ENCODE measurements at regions not wholly inside any gene's neighbourhood (a gene's known extent, or its start where the extent isn't known, plus 50 kb on each side); places are given as distances from the start of the nearest gene placed in this dataset.

- DNase-seq (ENCODE audit: low read depth in 3 of 3, low spot score in 1 of 3) = no peak
Observed at GRCh38 chr15:59953392-59953883, 50.7 kb upstream of the FOXB1 start.

DNA sequence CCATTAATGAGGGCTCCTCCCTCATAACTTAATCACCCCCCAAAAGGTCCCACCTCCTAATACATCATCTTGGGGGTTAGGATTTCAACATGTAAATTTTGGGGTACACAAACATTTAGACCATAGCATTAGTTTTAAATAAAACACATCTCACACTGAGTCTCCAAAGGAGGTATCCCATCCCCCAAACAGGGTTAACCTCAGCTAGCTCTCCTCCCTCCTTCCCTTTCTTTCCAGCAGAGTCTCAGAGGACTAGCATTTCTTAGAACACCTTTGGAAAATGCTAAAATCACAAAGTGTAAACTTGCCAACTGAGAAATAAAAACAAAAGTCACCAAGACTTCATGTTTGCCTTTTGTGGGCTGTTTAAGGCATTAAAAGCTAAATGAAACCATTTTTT, 51.2 kb upstream of the FOXB1 start:
- no peak for DNase-seq (ENCODE audit: low read depth in 3 of 3, low spot score in 1 of 3)

DNA sequence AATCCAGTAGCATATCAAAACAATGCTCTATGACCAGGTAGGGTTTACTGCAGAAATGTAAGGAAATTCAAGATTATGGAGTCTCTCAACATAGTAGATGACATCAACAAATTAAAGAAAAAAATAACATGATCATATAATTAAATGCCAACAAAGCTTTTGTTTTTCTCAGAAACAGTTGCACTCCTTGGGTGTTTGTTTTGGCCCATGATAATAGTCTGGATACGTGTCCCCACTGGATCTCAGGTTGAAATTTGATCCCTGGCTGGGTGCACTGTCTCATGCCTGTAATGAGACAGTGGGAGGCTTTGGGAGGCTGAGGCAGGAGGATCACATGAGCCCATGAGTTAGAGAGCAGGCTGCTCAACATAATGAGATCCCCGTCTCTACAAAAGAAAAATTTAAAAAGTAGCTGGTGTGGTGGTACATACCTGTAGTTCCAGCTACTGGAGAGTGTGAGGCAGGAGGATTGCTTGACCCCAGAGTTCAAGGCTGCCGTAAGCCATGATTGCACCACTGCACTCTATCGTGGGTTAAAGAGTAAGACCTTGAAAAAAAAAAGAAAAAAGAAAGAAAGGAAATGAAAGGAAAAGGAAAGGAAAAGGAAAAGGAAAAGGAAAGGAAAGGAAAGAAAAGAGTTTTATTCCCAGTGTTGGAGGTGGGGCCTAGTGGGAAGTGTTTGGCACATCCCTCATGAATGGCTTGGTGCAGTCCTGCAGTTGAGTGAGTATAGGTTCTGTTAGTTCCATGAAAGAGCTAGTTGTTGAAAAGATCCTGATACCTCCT, 53.3 kb upstream of the FOXB1 start:
- DNase-seq (ENCODE audit: low read depth in 3 of 3, low spot score in 1 of 3) = no peak

GRCh38 chr15:59948924-59949613, 55.0 kb upstream of the FOXB1 start:
- DNase-seq (ENCODE audit: low read depth in 3 of 3, low spot score in 1 of 3) = no peak

GRCh38 chr15:59946084-59946483, 58.0 kb upstream of the FOXB1 start:
- DNase-seq (ENCODE audit: low read depth in 3 of 3, low spot score in 1 of 3) = no peak

DNA sequence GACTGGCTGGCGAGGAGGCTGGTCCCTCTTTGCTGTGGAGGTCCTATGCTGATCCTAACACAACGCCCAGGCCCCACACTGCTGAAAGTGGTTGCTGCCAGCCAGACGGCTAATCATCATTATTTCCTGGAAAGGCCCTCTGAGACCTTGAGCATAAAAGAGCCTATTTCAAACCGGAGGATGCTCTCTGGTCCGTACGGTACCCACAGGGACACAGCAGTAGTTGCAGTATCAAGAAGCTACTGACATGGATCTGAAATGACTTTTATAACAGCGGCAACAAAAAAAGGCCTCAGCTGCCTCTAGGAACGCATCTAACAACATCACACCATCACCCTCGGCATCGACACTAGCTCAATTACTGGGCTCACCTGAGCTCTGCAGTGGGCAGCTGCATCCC, 59.1 kb upstream of the FOXB1 start:
- no peak for DNase-seq (ENCODE audit: low read depth in 3 of 3, low spot score in 1 of 3)

- DNase-seq (ENCODE audit: low read depth in 3 of 3, low spot score in 1 of 3) = no peak
Observed at GRCh38 chr15:59941612-59942011, 62.5 kb upstream of the FOXB1 start.

GRCh38 chr15:59940928-59941327, 63.2 kb upstream of the FOXB1 start:
- no peak for DNase-seq (ENCODE audit: low read depth in 3 of 3, low spot score in 1 of 3)

GRCh38 chr15:59940456-59940855, 63.7 kb upstream of the FOXB1 start:
- no peak for DNase-seq (ENCODE audit: low read depth in 3 of 3, low spot score in 1 of 3)

DNA sequence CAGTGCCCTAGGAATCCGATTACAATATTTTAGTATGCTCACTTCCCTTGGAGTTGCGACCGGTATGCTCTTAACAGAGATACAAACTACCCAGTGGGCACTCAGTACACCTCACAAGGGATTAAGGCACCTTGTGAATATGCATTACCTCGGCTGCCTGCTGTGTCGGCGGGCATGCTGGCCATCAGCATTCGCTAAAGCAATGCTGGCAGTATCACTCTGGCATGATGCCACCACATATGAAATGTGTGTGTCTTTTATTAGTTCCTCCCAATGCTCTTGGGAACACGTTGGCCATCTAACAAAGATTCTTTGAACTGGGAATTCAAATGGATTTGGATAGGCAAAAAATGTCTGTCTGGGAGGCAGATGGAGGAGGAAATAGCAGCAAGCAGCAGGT, 67.4 kb upstream of the FOXB1 start:
- no peak for DNase-seq (ENCODE audit: low read depth in 3 of 3, low spot score in 1 of 3)

- DNase-seq (ENCODE audit: low read depth in 3 of 3, low spot score in 1 of 3) = no peak
Observed at GRCh38 chr15:59933607-59934006, 70.5 kb upstream of the FOXB1 start.

GRCh38 chr15:59931646-59932261, 72.4 kb upstream of the FOXB1 start:
- no peak for DNase-seq (ENCODE audit: low read depth in 3 of 3, low spot score in 1 of 3)

- no peak for DNase-seq (ENCODE audit: low read depth in 3 of 3, low spot score in 1 of 3)
Observed at GRCh38 chr15:59924812-59925522, 79.1 kb upstream of the FOXB1 start.

DNA sequence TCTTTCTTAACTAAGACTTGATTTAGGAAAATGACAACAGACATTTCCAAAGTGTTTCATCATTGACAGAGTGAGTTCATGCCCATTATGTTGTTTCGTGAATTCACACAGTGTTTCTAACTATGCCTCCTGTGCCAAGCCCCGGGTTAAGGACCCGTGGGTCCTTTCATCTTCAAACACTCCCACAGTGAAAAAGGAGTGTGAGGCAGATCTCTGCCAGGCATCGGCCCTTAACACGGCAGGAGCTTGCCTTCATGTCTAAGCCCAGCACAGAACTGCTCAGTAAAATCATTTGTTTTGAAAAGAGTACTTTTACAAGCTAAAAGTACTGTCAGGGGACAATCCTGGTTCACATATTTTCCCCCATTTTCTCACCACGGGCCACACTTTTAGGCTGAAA, 80.0 kb upstream of the FOXB1 start:
- DNase-seq (ENCODE audit: low read depth in 3 of 3, low spot score in 1 of 3) = no peak

DNA sequence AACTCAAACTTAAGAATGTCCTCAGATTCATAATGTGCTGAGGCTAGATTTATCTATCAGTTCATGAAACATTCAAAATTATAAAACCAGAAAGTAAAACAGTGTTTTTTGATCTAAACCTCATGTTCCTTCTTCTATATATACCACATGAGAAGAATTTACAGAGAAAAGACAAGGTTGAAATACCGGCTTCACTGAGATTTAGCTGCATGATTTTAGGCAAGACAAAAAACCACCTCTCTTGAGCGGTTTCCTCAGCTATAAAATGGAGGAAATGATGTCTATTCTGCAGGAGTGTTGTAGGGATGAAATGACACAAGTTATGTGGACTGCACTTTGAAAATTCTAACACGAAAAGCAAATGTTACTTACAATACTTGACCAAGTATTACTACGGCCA, 80.6 kb upstream of the FOXB1 start:
- DNase-seq (ENCODE audit: low read depth in 3 of 3, low spot score in 1 of 3) = no peak

DNA sequence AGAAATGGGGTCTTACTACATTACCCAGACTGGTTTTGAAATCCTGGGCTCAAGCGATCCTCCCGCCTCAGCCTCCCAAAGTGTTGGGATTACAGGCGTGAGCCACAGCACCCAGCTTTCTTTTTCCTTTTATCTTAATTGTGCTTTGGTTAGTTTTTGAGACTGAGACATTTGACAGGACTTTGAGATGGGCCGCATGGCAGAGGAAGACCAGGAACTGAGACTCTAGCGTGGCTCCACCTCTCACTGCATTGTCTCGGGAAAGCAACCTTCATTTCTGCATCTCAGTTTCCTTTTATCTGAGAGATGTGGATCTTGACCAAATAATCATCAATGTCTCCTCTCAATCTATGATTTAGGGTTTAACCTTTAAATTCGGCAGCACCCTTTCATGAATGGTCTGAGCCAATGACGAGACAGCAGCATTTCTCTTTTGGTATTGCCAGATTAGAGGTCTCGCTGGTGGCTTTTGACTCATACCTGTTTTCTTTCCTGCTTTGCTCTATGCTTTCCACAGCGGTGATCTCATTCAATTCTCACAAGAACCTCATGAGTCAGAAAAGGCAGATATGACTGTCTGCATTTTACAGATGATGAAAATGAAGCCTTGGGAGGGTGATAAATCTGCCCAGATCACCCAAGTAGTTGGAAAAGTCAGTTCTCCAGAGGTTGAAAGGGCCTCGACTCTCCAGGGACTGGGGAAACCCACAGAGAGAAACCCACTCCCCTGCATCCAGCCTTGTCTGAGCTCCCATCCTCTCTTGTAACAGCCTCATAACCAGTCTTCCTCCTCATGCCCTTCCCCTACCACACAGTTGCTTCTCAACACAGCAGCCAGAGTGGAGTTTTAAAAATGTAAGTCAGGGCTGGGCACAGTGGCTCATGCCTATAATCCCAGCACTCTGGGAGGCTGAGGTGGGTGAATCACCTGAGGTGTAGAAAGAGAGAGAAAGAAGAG, 84.8 kb upstream of the FOXB1 start:
- DNase-seq (ENCODE audit: low read depth in 3 of 3, low spot score in 1 of 3) = peak in 2 of 3 donors; percentile 8 to 14

- DNase-seq (ENCODE audit: low read depth in 3 of 3, low spot score in 1 of 3) = peak; percentile 3 to 56 (median 33)
Observed at GRCh38 chr15:59917504-59918157, 86.5 kb upstream of the FOXB1 start.

- DNase-seq (ENCODE audit: low read depth in 3 of 3, low spot score in 1 of 3) = no peak
Observed at GRCh38 chr15:59906046-59906445, 98.1 kb upstream of the FOXB1 start.

DNA sequence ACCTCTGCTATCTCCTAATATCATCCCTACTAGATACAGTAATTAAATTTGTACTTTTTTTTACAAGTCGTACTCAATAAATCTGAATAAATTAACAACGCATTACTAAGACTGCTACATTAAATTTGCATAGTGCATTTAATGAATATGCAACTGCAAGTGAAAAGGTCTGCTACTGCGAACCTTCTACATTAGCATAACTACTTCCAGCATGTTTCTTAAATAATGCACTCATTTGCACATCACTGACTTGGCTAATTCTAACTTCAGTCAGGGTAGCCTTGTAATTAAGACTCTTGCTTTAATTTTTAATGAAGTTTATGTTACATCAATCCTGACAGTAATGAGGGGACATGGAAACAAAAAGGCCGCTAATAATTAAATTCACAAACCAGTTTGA, 98.9 kb upstream of the FOXB1 start:
- DNase-seq (ENCODE audit: low read depth in 3 of 3, low spot score in 1 of 3) = no peak
